ENCODE measurements at regions not wholly inside any gene's neighbourhood (a gene's known extent, or its start where the extent isn't known, plus 50 kb on each side); places are given as distances from the start of the nearest gene placed in this dataset.

GRCh38 chr6:112984899-112985298 lies 637.8 kb downstream of the RFPL4B start:
- TF ChIP-seq EZH2 (optimal IDR thresholded peaks at IDR 0.05; ENCODE audit: low read depth, low read length) = no peak
- TF ChIP-seq CTCF (IDR thresholded peaks at IDR 0.05; ENCODE audit: low read length) = no peak
- no peak for TF ChIP-seq EZH2phosphoT487 (IDR thresholded peaks at IDR 0.05; ENCODE audit: low read length)

All from MM.1S (cell line).